Neuronal stem cell (in vitro differentiated cells): ENCODE measurements at regions not wholly inside any gene's neighbourhood (a gene's known extent, or its start where the extent isn't known, plus 50 kb on each side); places are given as distances from the start of the nearest gene placed in this dataset.

Experiments used
- DNase-seq: peaks from one replicate; pipeline ENCODE4 v3.0.0-alpha.2; 2013; ENCODE audit warnings: low spot score
- H2AFZ ChIP-seq: one replicate; pipeline ENCODE4 v1.6.1; 2013; ENCODE audit warnings: mild to moderate bottlenecking, low read length, inconsistent platforms
- H2AK5ac ChIP-seq: 2 replicates; pipeline ENCODE4 v1.6.1; 2013; ENCODE audit warnings: low read depth, mild to moderate bottlenecking, inconsistent platforms, low read length, moderate library complexity, mixed read lengths
- H2BK120ac ChIP-seq: 2 replicates; pipeline ENCODE4 v1.6.1; 2013; ENCODE audit warnings: low read depth, mild to moderate bottlenecking, inconsistent platforms, low read length, moderate library complexity, mixed read lengths
- H2BK12ac ChIP-seq: one replicate; pipeline ENCODE4 v1.6.1; 2013; ENCODE audit warnings: low read length, inconsistent platforms
- H2BK15ac ChIP-seq: 2 replicates; pipeline ENCODE4 v1.6.1; 2013; ENCODE audit warnings: mild to moderate bottlenecking, low read length, inconsistent platforms, mixed read lengths
- H2BK5ac ChIP-seq: one replicate; pipeline ENCODE4 v1.6.1; 2013; ENCODE audit warnings: inconsistent platforms, mild to moderate bottlenecking, low read length, moderate library complexity
- H3K14ac ChIP-seq: one replicate; pipeline ENCODE4 v1.6.1; 2013; ENCODE audit warnings: low read length, inconsistent platforms
- H3K18ac ChIP-seq: 2 replicates; pipeline ENCODE4 v1.6.1; 2013; ENCODE audit warnings: low read length, inconsistent platforms
- H3K23ac ChIP-seq: 2 replicates; pipeline ENCODE4 v1.6.1; 2013; ENCODE audit warnings: low read depth, mild to moderate bottlenecking, mixed read lengths, low read length, inconsistent platforms; ENCODE audit not compliant: poor library complexity
- H3K27ac ChIP-seq: replicated peaks from 3 replicates; pipeline ENCODE4 v1.5.1; 2013; ENCODE audit warnings: low read length, inconsistent platforms
- H3K27me3 ChIP-seq, 3 experiments: 2 replicates each; pipeline ENCODE4 v1.6.1; 2013; ENCODE audit warnings: low read length in 3 of 3, mild to moderate bottlenecking in 2 of 3, inconsistent platforms in 1 of 3, low read depth in 1 of 3, mixed read lengths in 1 of 3, moderate library complexity in 1 of 3; ENCODE audit not compliant: control insufficient read depth in 3 of 3, insufficient read depth in 3 of 3
- H3K36me3 ChIP-seq, 2 donors: replicated peaks in 1 of 2; 2 replicates each; pipeline ENCODE4 v1.6.1; 2013; ENCODE audit warnings: low read length in 2 of 2; ENCODE audit not compliant: control insufficient read depth in 2 of 2, insufficient read depth in 2 of 2
- H3K4ac ChIP-seq: 2 replicates; pipeline ENCODE4 v1.6.1; 2013; ENCODE audit warnings: inconsistent platforms, mild to moderate bottlenecking, low read length, moderate library complexity
- H3K4me1 ChIP-seq, 2 donors: 1 replicate in 1 of 2; 2 replicates in 1 of 2; pipeline ENCODE4 v1.6.1; 2013; ENCODE audit warnings: low read length in 2 of 2, low read depth in 1 of 2; ENCODE audit not compliant: control insufficient read depth in 2 of 2, insufficient read depth in 1 of 2
- H3K4me2 ChIP-seq: one replicate; pipeline ENCODE4 v1.6.1; 2013; ENCODE audit warnings: mild to moderate bottlenecking, low read length, inconsistent platforms; ENCODE audit not compliant: insufficient read depth, poor library complexity, severe bottlenecking
- H3K4me3 ChIP-seq, 2 donors: 2 replicates each; pipeline ENCODE4 v1.5.1; 2013; ENCODE audit warnings: low read length in 2 of 2, mild to moderate bottlenecking in 2 of 2, inconsistent platforms in 1 of 2, moderate library complexity in 1 of 2
- H3K79me1 ChIP-seq: one replicate; pipeline ENCODE4 v1.6.1; 2013; ENCODE audit warnings: low read depth, mild to moderate bottlenecking, inconsistent platforms, low read length, moderate library complexity
- H3K9ac ChIP-seq: one replicate; pipeline ENCODE4 v1.6.1; 2013; ENCODE audit warnings: mild to moderate bottlenecking, low read depth, low read length, inconsistent platforms; ENCODE audit not compliant: poor library complexity
- H3K9me3 ChIP-seq, 2 donors: replicated peaks in 1 of 2; 2 replicates each; pipeline versions ENCODE3 to v1.6.1; 2013; ENCODE audit warnings: low read length in 2 of 2, mild to moderate bottlenecking in 2 of 2, inconsistent platforms in 1 of 2, low read depth in 1 of 2, mixed read lengths in 1 of 2, moderate library complexity in 1 of 2; ENCODE audit not compliant: control insufficient read depth in 2 of 2, insufficient read depth in 1 of 2
- H4K8ac ChIP-seq: one replicate; pipeline ENCODE4 v1.6.1; 2013; ENCODE audit warnings: low read depth, mild to moderate bottlenecking, inconsistent platforms, low read length, moderate library complexity
- H4K91ac ChIP-seq: one replicate; pipeline ENCODE4 v1.6.1; 2013; ENCODE audit warnings: low read length, low read depth, mild to moderate bottlenecking, inconsistent platforms; ENCODE audit not compliant: poor library complexity
- WGBS, 2 donors: extraction: QIAGEN DNeasy Blood & Tissue Kit; methylation state at CpG; one replicate each; pipeline ENCODE4 v1.1.7; 2013; ENCODE audit warnings: missing lambda C conversion rate in 2 of 2, mixed read lengths in 1 of 2; ENCODE audit not compliant: insufficient read length in 2 of 2, insufficient replicate concordance in 1 of 2; ENCODE audit errors: extremely low coverage in 2 of 2; 5-methylcytosine and 5-hydroxymethylcytosine counted together

GRCh38 chr1:42013881-42014470, 95.3 kb upstream of the HIVEP3 start:
- no peak for DNase-seq
- Histone ChIP-seq H3K9me3 (no peaks in the 10 kb centered on the region), H4K91ac (no peak overlapping the region), H3K79me1 (no peaks in the 10 kb centered on the region), H3K23ac (no peak overlapping the region), H4K8ac (no peak overlapping the region), H3K27me3 (no peaks in the 10 kb centered on the region), H3K4me1 (no peaks in the 10 kb centered on the region), H3K4me3 (no peak overlapping the region), H2AFZ (peak overlapping the region; percentile 32), H3K18ac (no peak overlapping the region), H2BK5ac (no peak overlapping the region), H2BK15ac (no peak overlapping the region), H3K4ac (no peak overlapping the region), H3K27ac (no peak overlapping the region), H2AK5ac (no peak overlapping the region), H3K14ac (no peak overlapping the region), H3K36me3 (no peaks in the 10 kb centered on the region), H2BK120ac (no peak overlapping the region), H3K9ac (no peak overlapping the region), H2BK12ac (no peak overlapping the region), H3K4me2 (no peak overlapping the region)
- WGBS, 2 donors, result no CpG with 5 or more reads among the region's 7 CpGs

- H2AK5ac ChIP-seq, result no peak overlapping the region
- DNase-seq, result no peak
- H3K27me3 ChIP-seq, result no peaks in the 10 kb centered on the region
- no peak overlapping the region for H3K4me3 ChIP-seq
- H2AFZ ChIP-seq, result no peak overlapping the region
- no peaks in the 10 kb centered on the region for H3K4me1 ChIP-seq
- no CpG with 5 or more reads among the region's 1 CpG for WGBS, 2 donors
- H3K79me1 ChIP-seq, result no peaks in the 10 kb centered on the region
- H3K27ac ChIP-seq, result no peak overlapping the region
- H4K8ac ChIP-seq, result no peak overlapping the region
- H3K9me3 ChIP-seq, result no peaks in the 10 kb centered on the region
- H2BK5ac ChIP-seq, result no peak overlapping the region
- H3K36me3 ChIP-seq, result no peaks in the 10 kb centered on the region
- no peak overlapping the region for H3K23ac ChIP-seq
- H3K9ac ChIP-seq, result no peak overlapping the region
- H3K18ac ChIP-seq, result no peak overlapping the region
- no peak overlapping the region for H3K4ac ChIP-seq
- H3K14ac ChIP-seq, result no peak overlapping the region
- no peak overlapping the region for H2BK120ac ChIP-seq
- H3K4me2 ChIP-seq, result no peak overlapping the region
- H2BK12ac ChIP-seq, result no peak overlapping the region
- no peak overlapping the region for H4K91ac ChIP-seq
- H2BK15ac ChIP-seq, result no peak overlapping the region
These were observed 94.1 kb upstream of the HIVEP3 start for GRCh38 chr1:42012852-42013251.

GRCh38 chr1:42010381-42010780, 91.7 kb upstream of the HIVEP3 start:
- H3K4me1 ChIP-seq, result no peaks in the 10 kb centered on the region

GRCh38 chr1:42008264-42008663, 89.5 kb upstream of the HIVEP3 start:
- no peak overlapping the region for H2AFZ ChIP-seq
- H4K91ac ChIP-seq, result no peak overlapping the region
- H2BK5ac ChIP-seq, result no peak overlapping the region
- H3K14ac ChIP-seq, result no peak overlapping the region
- H3K4ac ChIP-seq, result no peak overlapping the region
- H3K27ac ChIP-seq, result no peak overlapping the region
- no peaks in the 10 kb centered on the region for H3K9me3 ChIP-seq
- H3K27me3 ChIP-seq, result peaks cover 0 to 4% (median 0%) of the 10 kb centered on the region in 3 experiments
- DNase-seq, result no peak
- H2AK5ac ChIP-seq, result no peak overlapping the region
- H2BK12ac ChIP-seq, result no peak overlapping the region
- no peak overlapping the region for H4K8ac ChIP-seq
- H3K9ac ChIP-seq, result no peak overlapping the region
- no CpG with 5 or more reads among the region's 2 CpGs for WGBS, 2 donors
- no peak overlapping the region for H3K18ac ChIP-seq
- H3K23ac ChIP-seq, result no peak overlapping the region
- H3K4me3 ChIP-seq, result no peak overlapping the region
- H2BK15ac ChIP-seq, result no peak overlapping the region
- no peak overlapping the region for H3K4me2 ChIP-seq
- no peaks in the 10 kb centered on the region for H3K4me1 ChIP-seq
- H3K36me3 ChIP-seq, result no peaks in the 10 kb centered on the region
- no peaks in the 10 kb centered on the region for H3K79me1 ChIP-seq
- no peak overlapping the region for H2BK120ac ChIP-seq

More at GRCh38 chr1:42010381-42010780, 91.7 kb upstream of the HIVEP3 start:
- Histone ChIP-seq H3K9me3 (no peaks in the 10 kb centered on the region), H3K79me1 (no peaks in the 10 kb centered on the region), H4K8ac (no peak overlapping the region), H3K4me2 (no peak overlapping the region), H2BK5ac (no peak overlapping the region), H2BK12ac (no peak overlapping the region), H3K23ac (no peak overlapping the region), H3K9ac (no peak overlapping the region), H3K36me3 (no peaks in the 10 kb centered on the region), H2AFZ (no peak overlapping the region), H4K91ac (no peak overlapping the region), H3K18ac (no peak overlapping the region), H2BK120ac (no peak overlapping the region), H3K27me3 (peaks cover 0 to 4% (median 0%) of the 10 kb centered on the region in 3 experiments), H3K4me3 (no peak overlapping the region), H3K4ac (no peak overlapping the region), H3K27ac (no peak overlapping the region), H3K14ac (no peak overlapping the region), H2BK15ac (no peak overlapping the region), H2AK5ac (no peak overlapping the region)
- DNase-seq, result no peak
